BLaER1 (cell line): ENCODE measurements at regions not wholly inside any gene's neighbourhood (a gene's known extent, or its start where the extent isn't known, plus 50 kb on each side); places are given as distances from the start of the nearest gene placed in this dataset.

ENCODE experiments used
- H3K27ac ChIP-seq: shearing (Covaris generic); formaldehyde crosslinking; 2 replicates; pipeline ENCODE4 v1.8.1; 2022
- H3K27me3 ChIP-seq: shearing (Covaris generic); formaldehyde crosslinking; 2 replicates; pipeline ENCODE4 v1.8.1; 2022
- H3K36me3 ChIP-seq: shearing (Covaris generic); formaldehyde crosslinking; 2 replicates; pipeline ENCODE4 v1.8.1; 2022
- H3K4me1 ChIP-seq: shearing (Covaris generic); formaldehyde crosslinking; 2 replicates; pipeline ENCODE4 v1.8.1; 2022
- H3K4me2 ChIP-seq: shearing (Covaris generic); formaldehyde crosslinking; 2 replicates; pipeline ENCODE4 v1.8.1; 2022
- H3K4me3 ChIP-seq: shearing (Covaris generic); formaldehyde crosslinking; 2 replicates; pipeline ENCODE4 v1.8.1; 2022
- H3K9ac ChIP-seq: shearing (Covaris generic); formaldehyde crosslinking; 2 replicates; pipeline ENCODE4 v1.8.1; 2022
- H3K9me3 ChIP-seq: shearing (Covaris generic); formaldehyde crosslinking; 2 replicates; pipeline ENCODE4 v1.8.1; 2022
- H4K20me1 ChIP-seq: shearing (Covaris generic); formaldehyde crosslinking; 2 replicates; pipeline ENCODE4 v1.8.1; 2022
- Cebpa-rat ChIP-seq: shearing (Covaris generic); IDR thresholded peaks from 2 replicates; pipeline ENCODE4 v1.8.1; 2022

DNA sequence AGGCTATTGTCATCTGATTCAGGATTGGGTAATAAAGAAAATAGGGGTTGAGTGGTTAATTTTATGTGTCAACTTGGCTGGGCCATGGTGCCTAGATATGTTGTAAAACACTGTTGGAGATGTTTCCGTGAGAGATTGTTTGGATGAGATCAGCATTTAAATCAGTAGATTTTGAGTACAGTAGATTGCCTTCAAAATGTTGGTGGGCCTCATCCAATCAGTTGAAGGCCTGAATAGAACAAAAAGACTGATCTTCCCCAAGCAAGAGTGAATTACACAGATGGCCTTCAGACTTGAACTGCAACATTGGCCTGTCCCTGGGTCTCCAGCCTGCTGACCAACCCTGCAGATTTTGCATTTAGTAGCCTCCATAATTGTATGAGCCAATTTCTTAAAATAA, 401.3 kb upstream of the KIF2A start:
- TF ChIP-seq Cebpa-rat = no peak
- H3K9ac ChIP-seq = no peak overlapping the region
- H3K4me3 ChIP-seq = no peak overlapping the region
- no peaks in the 10 kb centered on the region for H3K9me3 ChIP-seq
- no peaks in the 10 kb centered on the region for H4K20me1 ChIP-seq
- no peaks in the 10 kb centered on the region for H3K27me3 ChIP-seq
- no peak overlapping the region for H3K4me2 ChIP-seq
- no peak overlapping the region for H3K27ac ChIP-seq
- no peaks in the 10 kb centered on the region for H3K4me1 ChIP-seq
- no peaks in the 10 kb centered on the region for H3K36me3 ChIP-seq

DNA sequence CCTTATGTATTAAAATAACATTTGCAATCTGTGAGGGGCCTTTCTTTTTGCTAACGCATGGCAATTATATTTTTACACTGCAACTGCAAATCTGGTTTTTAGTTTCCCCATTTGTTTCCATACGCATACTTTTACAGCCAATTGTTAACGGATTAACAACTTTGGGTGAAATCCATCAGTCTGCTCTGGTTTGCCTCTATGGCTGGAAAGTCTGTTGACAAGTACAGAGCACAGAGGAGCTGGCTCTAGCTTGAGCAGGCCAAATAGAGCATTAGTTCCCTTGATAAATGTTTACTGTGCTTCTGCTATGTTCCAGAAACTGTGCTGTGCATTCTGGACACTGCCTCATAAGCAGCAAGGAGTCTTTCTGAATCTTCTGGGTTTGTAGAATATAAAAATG, 400.4 kb upstream of the KIF2A start:
- Histone ChIP-seq H3K4me2 (no peak overlapping the region), H3K9ac (no peak overlapping the region), H3K4me1 (no peaks in the 10 kb centered on the region), H3K4me3 (no peak overlapping the region), H3K36me3 (no peaks in the 10 kb centered on the region), H3K27ac (no peak overlapping the region), H3K27me3 (no peaks in the 10 kb centered on the region), H3K9me3 (no peaks in the 10 kb centered on the region), H4K20me1 (no peaks in the 10 kb centered on the region)
- TF ChIP-seq Cebpa-rat = no peak

DNA sequence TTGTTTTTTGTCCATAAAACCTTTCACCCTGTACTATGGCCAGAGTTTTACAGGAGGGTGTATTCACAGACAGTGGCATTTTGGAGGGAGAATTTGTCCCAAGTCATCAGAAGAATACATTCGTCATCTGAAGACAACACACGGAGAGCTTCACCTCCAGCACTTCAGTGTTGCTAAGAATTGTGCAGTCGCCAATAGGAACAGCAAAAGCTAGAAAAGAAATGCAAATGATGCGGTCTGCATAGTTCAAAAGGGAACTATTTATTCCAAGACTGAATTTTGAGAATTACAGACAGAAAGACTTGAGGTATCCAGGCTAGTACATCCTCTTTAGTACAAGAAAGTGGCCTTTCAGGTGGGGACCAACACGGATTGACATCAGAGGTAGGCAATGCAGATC, 399.2 kb upstream of the KIF2A start:
- no peaks in the 10 kb centered on the region for H3K9me3 ChIP-seq
- TF ChIP-seq Cebpa-rat = no peak
- no peak overlapping the region for H3K27ac ChIP-seq
- no peaks in the 10 kb centered on the region for H3K27me3 ChIP-seq
- no peak overlapping the region for H3K4me3 ChIP-seq
- no peaks in the 10 kb centered on the region for H4K20me1 ChIP-seq
- no peaks in the 10 kb centered on the region for H3K36me3 ChIP-seq
- H3K9ac ChIP-seq = no peak overlapping the region
- no peaks in the 10 kb centered on the region for H3K4me1 ChIP-seq
- no peak overlapping the region for H3K4me2 ChIP-seq

DNA sequence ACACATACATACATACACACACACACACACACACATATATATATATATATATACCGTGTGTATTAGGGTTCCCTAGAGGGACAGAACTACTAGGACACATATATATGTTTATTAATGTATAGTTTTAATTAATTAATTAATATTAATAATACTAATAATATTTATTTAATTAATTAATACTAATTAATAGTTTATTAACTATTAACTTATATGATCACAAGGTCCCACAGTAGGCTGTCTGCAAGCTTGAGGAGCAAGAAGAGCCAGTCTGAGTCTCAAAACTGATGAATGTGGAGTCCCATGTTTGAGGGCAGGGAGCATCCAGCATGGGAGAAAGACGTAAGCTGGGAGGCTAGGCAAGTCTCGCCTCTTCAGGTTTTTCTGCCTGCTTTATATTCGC, 398.0 kb upstream of the KIF2A start:
- H4K20me1 ChIP-seq = no peaks in the 10 kb centered on the region
- no peaks in the 10 kb centered on the region for H3K36me3 ChIP-seq
- H3K27ac ChIP-seq = no peak overlapping the region
- H3K4me2 ChIP-seq = no peak overlapping the region
- TF ChIP-seq Cebpa-rat = no peak
- no peaks in the 10 kb centered on the region for H3K4me1 ChIP-seq
- peaks cover 8% of the 10 kb centered on the region; the same call in 1 of the 2 replicates for H3K9me3 ChIP-seq
- H3K27me3 ChIP-seq = no peaks in the 10 kb centered on the region
- H3K4me3 ChIP-seq = no peak overlapping the region
- H3K9ac ChIP-seq = no peak overlapping the region

DNA sequence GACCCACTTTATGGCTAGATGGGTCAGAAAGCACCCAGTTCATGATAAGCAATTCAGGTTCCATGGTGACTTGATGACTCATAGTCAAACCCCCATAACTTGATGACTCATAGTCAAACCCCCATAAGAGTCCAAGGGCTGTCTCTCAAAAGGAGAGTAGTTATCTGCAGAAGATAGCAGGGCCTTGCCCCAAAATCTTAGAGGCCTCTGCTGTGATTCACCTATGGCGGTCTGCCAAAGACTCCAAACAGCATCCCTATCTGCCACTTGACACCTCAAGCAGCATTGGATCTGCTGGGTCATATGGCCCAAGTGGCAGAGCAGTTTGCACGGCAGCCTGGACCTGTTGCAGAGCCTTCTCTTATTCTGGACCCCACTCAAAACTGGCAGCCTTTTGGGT, 395.2 kb upstream of the KIF2A start:
- H3K9ac ChIP-seq = no peak overlapping the region
- no peaks in the 10 kb centered on the region for H3K36me3 ChIP-seq
- no peak overlapping the region for H3K27ac ChIP-seq
- no peak overlapping the region for H3K4me3 ChIP-seq
- no peaks in the 10 kb centered on the region for H3K4me1 ChIP-seq
- H3K27me3 ChIP-seq = no peaks in the 10 kb centered on the region
- no peak for TF ChIP-seq Cebpa-rat
- H3K4me2 ChIP-seq = no peak overlapping the region
- no peaks in the 10 kb centered on the region for H4K20me1 ChIP-seq
- H3K9me3 ChIP-seq = peaks cover 8% of the 10 kb centered on the region; the same call in 1 of the 2 replicates

DNA sequence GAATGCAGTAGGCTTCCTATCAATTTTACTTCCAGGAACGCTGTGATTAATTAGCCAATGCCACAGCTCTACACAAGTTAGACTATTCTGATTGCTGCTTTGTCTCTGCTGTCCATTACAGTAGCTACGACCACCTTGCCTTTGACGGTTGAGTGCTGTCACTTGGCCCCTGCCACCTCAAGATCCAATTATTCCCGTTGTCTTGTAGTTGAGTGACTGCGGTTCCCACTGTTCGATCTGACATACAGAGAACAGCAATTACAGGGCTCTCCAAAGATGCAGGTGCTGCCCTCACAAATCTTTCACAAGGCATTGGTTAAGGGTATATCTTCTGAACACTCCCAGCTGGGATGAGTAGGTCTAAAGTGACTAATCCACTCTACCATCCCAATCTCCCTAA, 393.4 kb upstream of the KIF2A start:
- Histone ChIP-seq H3K27me3 (no peaks in the 10 kb centered on the region), H3K27ac (no peak overlapping the region), H4K20me1 (no peaks in the 10 kb centered on the region), H3K4me1 (no peaks in the 10 kb centered on the region), H3K4me3 (no peak overlapping the region), H3K9me3 (peaks cover 8% of the 10 kb centered on the region; the same call in 1 of the 2 replicates), H3K4me2 (no peak overlapping the region), H3K9ac (no peak overlapping the region), H3K36me3 (no peaks in the 10 kb centered on the region)
- no peak for TF ChIP-seq Cebpa-rat

DNA sequence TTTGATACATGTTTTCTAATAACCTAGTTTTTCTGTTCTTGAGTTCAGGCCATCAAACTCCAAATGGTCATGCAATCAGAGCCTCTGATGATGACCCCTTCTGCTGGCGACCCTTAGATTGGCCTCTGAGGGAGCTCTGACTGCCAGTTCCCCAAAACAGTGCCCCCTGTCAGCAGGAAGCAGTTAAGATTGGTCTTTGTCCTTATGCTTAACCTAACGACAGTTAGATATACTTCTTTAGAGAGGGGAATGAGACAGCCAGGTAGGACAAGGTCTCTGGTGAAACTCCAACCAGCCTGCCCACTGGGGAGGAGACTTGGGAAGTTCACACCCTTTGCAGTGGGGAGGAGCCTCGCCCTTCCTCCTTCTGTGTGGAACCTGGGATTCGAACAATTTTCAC, 390.4 kb upstream of the KIF2A start:
- Histone ChIP-seq H3K9me3 (peaks cover 8% of the 10 kb centered on the region; the same call in 1 of the 2 replicates), H3K4me1 (no peaks in the 10 kb centered on the region), H3K4me3 (no peak overlapping the region), H3K36me3 (no peaks in the 10 kb centered on the region), H3K9ac (no peak overlapping the region), H3K4me2 (no peak overlapping the region), H4K20me1 (no peaks in the 10 kb centered on the region), H3K27ac (no peak overlapping the region), H3K27me3 (no peaks in the 10 kb centered on the region)
- no peak for TF ChIP-seq Cebpa-rat

DNA sequence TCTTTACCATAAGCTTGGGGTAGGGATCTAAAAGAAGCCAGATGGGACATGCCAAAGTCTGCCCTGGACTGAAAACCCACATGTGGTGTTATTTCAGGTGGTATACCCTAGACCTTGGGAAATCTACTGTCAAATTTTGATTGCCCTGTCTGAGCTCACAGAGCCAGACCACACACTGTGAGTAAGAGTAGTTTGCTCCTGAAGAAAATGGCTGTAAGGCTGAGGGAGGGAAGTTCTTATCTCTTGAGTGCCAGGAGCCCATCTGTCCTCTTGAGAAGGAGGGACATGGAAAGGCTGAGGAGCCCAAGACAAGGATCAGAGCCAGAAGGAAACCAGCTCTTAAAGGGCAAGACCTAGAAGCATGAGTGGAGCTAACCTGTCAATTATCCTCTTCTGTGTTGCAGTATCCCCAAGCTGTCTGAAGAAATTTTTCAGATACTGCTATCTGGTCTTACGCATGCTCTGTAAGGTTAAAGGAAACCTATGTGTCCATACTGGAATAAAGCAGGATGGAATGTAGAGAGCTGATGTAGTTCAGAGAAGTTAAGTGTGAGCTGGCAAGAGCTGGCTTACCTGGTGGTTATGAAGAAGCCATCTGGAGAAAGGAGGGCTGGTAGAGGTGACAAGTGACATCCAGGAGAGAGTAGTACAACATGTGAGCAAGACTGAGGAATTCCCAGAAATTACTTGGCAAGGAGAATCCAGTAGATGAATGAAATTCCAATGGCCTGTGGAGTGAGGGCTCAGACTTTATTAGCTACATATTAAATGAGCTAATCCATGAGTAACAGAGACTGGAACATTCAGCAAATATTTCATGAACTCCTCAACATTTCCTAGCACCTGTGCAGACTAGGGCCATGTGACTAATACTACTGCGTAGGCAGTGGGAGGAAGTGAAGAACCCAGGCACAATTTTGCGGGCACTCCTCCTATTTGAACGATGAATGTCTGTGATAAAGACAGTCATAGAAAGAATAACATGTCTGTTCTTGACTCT, 389.1 kb upstream of the KIF2A start:
- H3K27ac ChIP-seq = no peak overlapping the region
- H4K20me1 ChIP-seq = no peaks in the 10 kb centered on the region
- H3K9me3 ChIP-seq = peaks cover 8% of the 10 kb centered on the region; the same call in 1 of the 2 replicates
- no peaks in the 10 kb centered on the region for H3K27me3 ChIP-seq
- H3K4me3 ChIP-seq = no peak overlapping the region
- no peaks in the 10 kb centered on the region for H3K4me1 ChIP-seq
- TF ChIP-seq Cebpa-rat = no peak
- no peak overlapping the region for H3K4me2 ChIP-seq
- H3K36me3 ChIP-seq = no peaks in the 10 kb centered on the region
- no peak overlapping the region for H3K9ac ChIP-seq

DNA sequence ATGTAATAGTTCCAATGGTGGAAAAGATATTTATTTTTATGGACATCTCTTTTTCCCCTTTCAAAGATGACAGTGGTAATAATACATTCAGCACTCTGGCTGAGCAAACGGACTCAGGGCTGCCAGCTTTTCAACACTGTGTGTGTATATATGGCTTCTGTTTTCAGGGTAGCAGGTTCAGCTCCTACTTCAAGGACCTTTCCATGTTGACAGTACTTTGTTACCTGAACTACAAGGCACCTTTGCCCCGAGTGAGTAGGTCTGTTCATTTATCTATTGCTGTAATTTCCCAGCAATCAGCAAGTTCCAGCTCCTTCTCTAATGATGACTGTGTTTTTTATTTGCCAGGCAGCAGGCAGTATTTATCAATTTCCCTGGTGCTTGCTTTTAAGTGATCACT, 387.4 kb upstream of the KIF2A start:
- no peaks in the 10 kb centered on the region for H4K20me1 ChIP-seq
- TF ChIP-seq Cebpa-rat = no peak
- H3K4me2 ChIP-seq = no peak overlapping the region
- H3K4me3 ChIP-seq = no peak overlapping the region
- no peaks in the 10 kb centered on the region for H3K4me1 ChIP-seq
- H3K27ac ChIP-seq = no peak overlapping the region
- H3K27me3 ChIP-seq = no peaks in the 10 kb centered on the region
- no peaks in the 10 kb centered on the region for H3K36me3 ChIP-seq
- no peak overlapping the region for H3K9ac ChIP-seq
- H3K9me3 ChIP-seq = no peaks in the 10 kb centered on the region

DNA sequence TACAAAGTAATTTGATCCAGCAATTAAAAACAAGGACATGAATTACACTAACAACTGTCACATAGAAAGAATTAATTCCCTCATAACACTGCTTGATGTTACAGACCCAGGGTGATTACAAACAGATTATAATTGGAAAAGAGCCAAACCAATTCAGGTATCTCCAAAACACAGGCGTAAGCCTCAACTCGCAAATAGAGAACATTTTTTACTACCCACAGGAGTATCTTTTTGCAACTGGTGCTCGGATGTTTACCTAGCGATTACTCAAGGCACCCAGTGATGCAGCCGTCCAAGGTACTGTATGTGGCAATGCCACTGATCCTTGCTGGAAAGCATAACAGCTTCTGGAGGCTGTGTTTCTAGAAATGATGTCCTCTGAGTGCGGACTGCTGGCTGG, 386.1 kb upstream of the KIF2A start:
- Histone ChIP-seq H3K9me3 (no peaks in the 10 kb centered on the region), H3K4me1 (no peaks in the 10 kb centered on the region), H3K36me3 (no peaks in the 10 kb centered on the region), H3K4me2 (no peak overlapping the region), H4K20me1 (no peaks in the 10 kb centered on the region), H3K4me3 (no peak overlapping the region), H3K27me3 (no peaks in the 10 kb centered on the region), H3K9ac (no peak overlapping the region), H3K27ac (no peak overlapping the region)
- TF ChIP-seq Cebpa-rat = no peak
